NCI-H2171 treated with DMSO at 0.1 percent for 48 hours (cell line): ENCODE measurements at regions not wholly inside any gene's neighbourhood (a gene's known extent, or its start where the extent isn't known, plus 50 kb on each side); places are given as distances from the start of the nearest gene placed in this dataset.

Experiments used
- DNase-seq: peaks from one replicate; lab custom pipeline; 2025; lab: John Stamatoyannopoulos, UW

DNA sequence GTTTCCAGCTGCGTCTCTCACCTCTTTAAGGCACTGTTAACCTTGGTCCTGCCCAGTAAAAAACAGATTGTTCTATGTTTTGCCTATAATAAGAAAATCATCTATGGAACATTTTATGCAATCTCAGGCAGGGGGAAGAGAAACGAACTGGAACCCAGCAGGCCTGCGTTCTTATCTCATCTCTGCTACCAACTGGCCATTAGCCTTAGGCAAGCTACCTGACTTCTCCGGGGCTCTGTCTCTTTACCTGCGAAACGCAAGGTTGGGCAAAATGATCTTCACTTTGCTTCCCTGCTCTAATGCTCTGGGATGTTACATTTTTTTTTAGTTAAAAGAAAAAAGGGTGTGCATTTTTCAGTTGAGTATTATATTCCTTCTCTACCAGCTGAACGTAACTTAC is 70.5 kb upstream of the WIPF1 start:
- DNase-seq = no peak

- DNase-seq = no peak
These were observed 69.8 kb upstream of the WIPF1 start for GRCh38 chr2:174667250-174667860.

- no peak for DNase-seq
These were observed 69.2 kb upstream of the WIPF1 start for GRCh38 chr2:174666845-174667244.

GRCh38 chr2:174666312-174666711 is 68.7 kb upstream of the WIPF1 start:
- DNase-seq = no peak

- DNase-seq = no peak
These were observed 66.6 kb upstream of the WIPF1 start for GRCh38 chr2:174664084-174664759.

GRCh38 chr2:174663550-174663949 is 65.9 kb upstream of the WIPF1 start:
- no peak for DNase-seq

- no peak for DNase-seq
These were observed 65.3 kb upstream of the WIPF1 start for GRCh38 chr2:174662859-174663258.

DNA sequence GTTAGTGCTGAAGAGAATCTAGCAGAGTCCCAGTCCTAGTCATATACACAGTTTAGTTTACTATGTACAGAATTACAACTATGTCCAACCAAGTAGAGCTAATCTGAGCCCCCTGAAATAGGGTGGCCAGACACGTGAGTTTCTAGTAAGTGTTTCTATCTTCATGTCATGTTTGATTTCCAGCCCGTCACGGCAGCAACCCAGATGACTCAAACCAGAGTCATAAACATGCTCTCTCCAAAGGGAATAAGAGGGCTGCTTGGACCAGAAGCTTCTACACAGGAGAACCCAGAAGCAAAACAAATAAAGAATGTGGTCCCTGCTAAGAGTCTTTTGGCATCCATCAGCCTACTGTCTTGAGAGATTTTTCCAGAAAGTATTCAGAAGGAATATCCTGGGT is 64.9 kb upstream of the WIPF1 start:
- DNase-seq = no peak

GRCh38 chr2:174660984-174661675 is 63.5 kb upstream of the WIPF1 start:
- no peak for DNase-seq

DNA sequence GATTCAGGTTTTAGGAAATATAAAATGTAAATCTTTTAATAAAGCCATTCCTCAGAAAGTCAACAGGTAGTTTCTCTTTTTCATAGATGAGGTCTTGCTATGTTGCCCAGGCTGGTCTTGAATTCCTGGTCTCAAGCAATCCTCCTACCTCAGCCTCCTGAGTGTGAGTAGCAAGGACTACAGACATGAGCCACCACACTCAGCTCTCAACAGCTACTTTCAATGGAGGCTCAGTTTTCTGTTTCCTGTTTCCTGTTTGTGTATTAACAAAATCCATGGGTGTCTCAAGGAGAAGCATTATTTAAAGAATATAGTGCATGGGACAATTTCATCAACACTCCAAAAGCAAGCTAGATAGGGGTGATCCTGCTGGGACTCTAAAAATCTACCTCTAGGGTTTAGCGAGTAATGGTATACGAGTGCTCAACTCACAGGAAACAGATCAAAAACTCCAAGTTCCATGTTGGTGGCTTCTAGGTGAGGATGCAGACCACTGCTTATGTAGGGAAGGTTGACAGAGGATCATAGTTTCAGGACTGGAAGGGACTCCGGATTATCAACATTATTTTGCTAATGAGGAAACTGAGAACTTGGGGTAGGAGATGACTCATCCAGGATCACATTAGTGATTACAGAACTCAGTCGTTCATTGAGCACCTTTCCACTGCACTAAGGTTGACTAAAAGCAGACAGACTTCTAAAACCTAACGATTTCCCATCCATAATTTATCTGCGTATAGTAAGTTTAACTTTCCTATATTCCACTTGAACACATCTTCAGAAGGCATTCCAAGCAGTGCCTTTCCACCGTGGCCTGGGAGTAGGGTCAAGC is 61.7 kb upstream of the WIPF1 start:
- DNase-seq = no peak

DNA sequence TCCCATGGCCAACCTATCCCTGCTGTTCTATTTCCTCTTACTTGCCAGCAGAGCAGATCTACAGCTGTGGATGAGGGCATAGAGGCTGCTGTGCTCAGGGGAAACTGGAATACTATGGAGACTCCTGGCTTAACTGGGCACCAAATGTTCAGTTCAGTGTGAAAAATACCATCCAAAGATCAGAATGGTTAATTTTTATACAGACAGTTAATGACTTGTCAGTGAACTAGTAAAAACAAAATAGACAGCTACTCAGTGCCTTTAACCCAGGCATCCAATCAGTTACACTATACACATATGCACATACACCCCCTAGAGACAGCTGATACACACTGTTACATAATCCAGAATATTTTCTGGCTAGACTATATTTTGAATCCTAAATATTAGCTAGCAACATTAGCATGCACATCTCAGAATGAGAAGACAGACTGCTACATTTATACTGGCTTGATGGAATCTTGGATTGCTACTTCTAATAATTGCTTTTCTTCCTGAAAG is 59.1 kb upstream of the WIPF1 start:
- no peak for DNase-seq

DNA sequence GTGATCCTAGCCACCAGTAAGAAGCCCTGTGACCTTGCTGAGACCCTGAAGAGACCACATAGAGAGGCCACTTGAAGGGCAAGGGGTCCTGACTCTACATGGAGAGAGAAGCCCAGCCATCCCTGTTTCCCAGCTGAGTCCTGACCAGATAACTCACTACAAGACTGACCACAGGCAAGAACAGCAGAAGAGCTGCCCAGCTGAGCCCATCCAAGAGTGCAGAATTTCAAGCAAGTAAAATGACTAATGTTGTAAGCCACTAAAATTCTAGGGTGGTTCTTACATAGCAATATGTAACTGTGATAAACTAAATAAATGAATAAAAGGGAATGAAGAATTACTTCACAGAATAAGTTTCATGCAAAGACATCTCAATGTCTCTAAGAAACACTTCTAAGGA is 58.4 kb upstream of the WIPF1 start:
- no peak for DNase-seq

DNA sequence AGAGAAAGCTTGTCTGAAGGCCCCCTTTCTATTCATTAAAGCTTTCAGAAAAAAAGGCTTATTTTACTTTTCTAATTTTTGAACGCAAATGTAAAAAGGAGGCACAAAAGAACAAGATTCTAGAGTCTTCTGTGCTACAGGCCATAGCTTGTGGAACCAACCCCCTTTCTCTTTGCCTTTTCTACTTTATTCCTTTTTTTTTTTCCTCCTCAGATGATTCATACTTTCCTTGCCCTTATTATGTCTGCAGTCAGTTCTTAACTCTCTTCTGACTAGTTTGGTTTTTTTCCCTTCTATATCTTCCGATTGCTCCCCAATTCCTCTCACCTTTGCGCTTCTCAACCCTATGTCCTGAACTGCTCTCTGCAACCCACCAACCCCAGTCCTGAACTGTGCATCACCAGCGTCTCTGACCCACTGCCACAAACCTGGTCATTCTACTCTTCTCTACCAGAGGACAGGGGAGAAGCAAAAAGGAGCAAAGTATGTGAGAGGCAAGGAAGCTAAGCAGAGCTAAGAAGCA is 56.9 kb upstream of the WIPF1 start:
- DNase-seq = no peak

DNA sequence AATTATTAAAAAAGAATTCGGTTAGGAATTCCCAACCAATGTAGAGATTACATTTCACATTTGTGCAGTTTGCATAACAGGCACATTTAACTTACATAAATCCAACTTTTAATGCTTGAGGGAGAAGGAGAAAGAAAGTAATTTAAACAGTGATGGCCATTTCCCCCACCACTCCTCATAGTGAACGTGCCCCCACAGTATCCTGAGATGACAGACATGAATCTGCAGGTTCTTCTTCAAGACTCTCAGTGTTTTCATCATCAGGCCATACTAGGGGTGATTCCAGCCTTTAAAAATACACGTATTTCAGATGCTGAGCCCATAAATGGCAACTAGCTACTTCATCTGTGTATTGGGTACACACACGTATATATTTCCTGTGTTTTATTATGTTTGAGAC is 51.3 kb upstream of the WIPF1 start:
- DNase-seq = no peak
